Ishikawa (cell line): ENCODE measurements at regions not wholly inside any gene's neighbourhood (a gene's known extent, or its start where the extent isn't known, plus 50 kb on each side); places are given as distances from the start of the nearest gene placed in this dataset.

Experiments used
- CEBPB ChIP-seq: IDR thresholded peaks from 2 replicates; pipeline ENCODE4 v1.6.1; 2012
- CREB1 ChIP-seq: IDR thresholded peaks from 2 replicates; pipeline ENCODE4 v1.6.1; 2012; ENCODE audit warnings: low read depth
- EGR1 ChIP-seq: IDR thresholded peaks from 2 replicates; pipeline ENCODE4 v1.6.1; 2012
- EP300 ChIP-seq: IDR thresholded peaks from 2 replicates; pipeline ENCODE4 v1.6.1; 2012; ENCODE audit warnings: borderline replicate concordance
- MAX ChIP-seq: IDR thresholded peaks from 2 replicates; pipeline ENCODE4 v1.6.1; 2012
- NFIC ChIP-seq: IDR thresholded peaks from 2 replicates; pipeline ENCODE4 v1.6.1; 2012
- REST ChIP-seq: IDR thresholded peaks from 2 replicates; pipeline ENCODE4 v1.6.1; 2012; ENCODE audit warnings: low read depth, mild to moderate bottlenecking
- TAF1 ChIP-seq: IDR thresholded peaks from 2 replicates; pipeline ENCODE4 v1.6.1; 2012; ENCODE audit warnings: low read depth, mild to moderate bottlenecking
- TCF12 ChIP-seq: IDR thresholded peaks from 2 replicates; pipeline ENCODE4 v1.6.1; 2012; ENCODE audit warnings: low read depth
- YY1 ChIP-seq: IDR thresholded peaks from 2 replicates; pipeline ENCODE4 v1.6.1; 2012; ENCODE audit warnings: low read depth
- ZBTB7A ChIP-seq: IDR thresholded peaks from 2 replicates; pipeline ENCODE4 v1.6.1; 2012; ENCODE audit warnings: low read depth

- TF ChIP-seq CEBPB (no peak), REST (no peak), MAX (no peak), YY1 (no peak), TAF1 (no peak), EP300 (no peak), EGR1 (no peak), CREB1 (no peak), NFIC (no peak), ZBTB7A (no peak), TCF12 (no peak)
Measured at GRCh38 chr7:112989531-112989930, 97.1 kb downstream of the GPR85 start.
